ENCODE measurements at regions not wholly inside any gene's neighbourhood (a gene's known extent, or its start where the extent isn't known, plus 50 kb on each side); places are given as distances from the start of the nearest gene placed in this dataset.

- no peaks in the 10 kb centered on the region for H3K9me3 ChIP-seq
- no peaks in the 10 kb centered on the region for H3K27me3 ChIP-seq
- H3K27ac ChIP-seq, result no peak overlapping the region
- intact Hi-C loops (cut with DNase I), result no loop called here
- no peaks in the 10 kb centered on the region for H3K36me3 ChIP-seq
- H3K4me3 ChIP-seq, result no peak overlapping the region
- H3K4me1 ChIP-seq, result no peaks in the 10 kb centered on the region
- TF ChIP-seq CTCF (IDR thresholded peaks at IDR 0.05), result no peak
- DNase-seq (ENCODE audit: low spot score in 2 of 2), result no peak
Observed at GRCh38 chr5:4156889-4157288, 561.3 kb downstream of the IRX1 start.

GRCh38 chr5:4158750-4159447 lies 563.3 kb downstream of the IRX1 start:
- Histone ChIP-seq H3K36me3 (no peaks in the 10 kb centered on the region), H3K9me3 (no peaks in the 10 kb centered on the region), H3K4me1 (no peaks in the 10 kb centered on the region), H3K27ac (no peak overlapping the region), H3K4me3 (no peak overlapping the region), H3K27me3 (no peaks in the 10 kb centered on the region)
- no peak for TF ChIP-seq CTCF (IDR thresholded peaks at IDR 0.05)
- intact Hi-C loops (cut with DNase I), result no loop called here
- no peak for DNase-seq (ENCODE audit: low spot score in 2 of 2)

DNA sequence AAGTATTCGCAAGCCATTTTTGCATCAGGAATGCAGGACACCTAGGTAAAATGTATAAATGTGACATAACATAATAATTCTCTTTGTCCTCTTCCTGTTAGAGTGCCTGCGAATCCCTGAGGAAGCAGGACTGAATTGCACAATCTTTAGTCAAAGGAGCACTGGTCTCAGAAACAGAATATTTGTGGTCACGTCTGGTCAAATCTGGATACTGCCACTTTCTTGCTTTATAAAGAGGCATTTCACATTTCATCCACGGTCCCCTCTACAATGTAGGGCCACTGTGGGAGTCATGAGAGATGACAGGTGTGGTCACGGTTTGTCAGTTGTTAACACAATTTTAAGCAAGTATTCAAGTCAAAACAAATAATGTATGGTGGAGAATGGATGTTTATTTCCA lies 564.0 kb downstream of the IRX1 start:
- H3K9me3 ChIP-seq, result no peaks in the 10 kb centered on the region
- no peaks in the 10 kb centered on the region for H3K36me3 ChIP-seq
- TF ChIP-seq CTCF (IDR thresholded peaks at IDR 0.05), result no peak
- intact Hi-C loops (cut with DNase I), result no loop called here
- no peak for DNase-seq (ENCODE audit: low spot score in 2 of 2)
- no peak overlapping the region for H3K27ac ChIP-seq
- H3K27me3 ChIP-seq, result no peaks in the 10 kb centered on the region
- no peak overlapping the region for H3K4me3 ChIP-seq
- no peaks in the 10 kb centered on the region for H3K4me1 ChIP-seq

DNA sequence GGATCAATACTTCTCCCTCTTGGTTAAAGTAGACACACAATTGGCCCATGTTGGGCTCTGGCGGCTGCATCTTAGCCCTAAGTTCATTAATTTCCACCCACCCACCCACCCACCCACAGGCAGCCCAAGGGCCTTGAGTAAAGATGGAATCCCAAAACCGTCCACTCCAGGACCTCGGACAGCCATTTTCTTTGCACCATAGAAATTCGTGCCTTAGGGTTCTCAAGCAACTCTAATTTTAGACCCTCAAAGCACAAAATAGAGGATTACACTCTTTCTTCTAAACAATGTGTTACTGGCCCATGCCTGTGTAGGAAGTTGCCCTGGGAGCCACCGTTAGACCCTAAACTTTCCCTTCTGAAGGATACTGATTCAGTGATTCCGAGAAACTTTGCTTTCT lies 568.5 kb downstream of the IRX1 start:
- Histone ChIP-seq H3K27me3 (no peaks in the 10 kb centered on the region), H3K36me3 (no peaks in the 10 kb centered on the region), H3K27ac (no peak overlapping the region), H3K9me3 (no peaks in the 10 kb centered on the region), H3K4me1 (no peaks in the 10 kb centered on the region), H3K4me3 (no peak overlapping the region)
- intact Hi-C loops (cut with DNase I), result no loop called here
- no peak for TF ChIP-seq CTCF (IDR thresholded peaks at IDR 0.05)
- no peak for DNase-seq (ENCODE audit: low spot score in 2 of 2)

GRCh38 chr5:4180703-4181102 lies 585.1 kb downstream of the IRX1 start:
- no peak for DNase-seq (ENCODE audit: low spot score in 2 of 2)
- H3K36me3 ChIP-seq, result no peaks in the 10 kb centered on the region
- H3K4me3 ChIP-seq, result no peak overlapping the region
- TF ChIP-seq CTCF (IDR thresholded peaks at IDR 0.05), result no peak
- H3K4me1 ChIP-seq, result no peaks in the 10 kb centered on the region
- intact Hi-C loops (cut with DNase I), result no loop called here
- no peak overlapping the region for H3K27ac ChIP-seq
- no peaks in the 10 kb centered on the region for H3K27me3 ChIP-seq
- H3K9me3 ChIP-seq, result peaks cover 0 to 10% of the 10 kb centered on the region in 2 donors

DNA sequence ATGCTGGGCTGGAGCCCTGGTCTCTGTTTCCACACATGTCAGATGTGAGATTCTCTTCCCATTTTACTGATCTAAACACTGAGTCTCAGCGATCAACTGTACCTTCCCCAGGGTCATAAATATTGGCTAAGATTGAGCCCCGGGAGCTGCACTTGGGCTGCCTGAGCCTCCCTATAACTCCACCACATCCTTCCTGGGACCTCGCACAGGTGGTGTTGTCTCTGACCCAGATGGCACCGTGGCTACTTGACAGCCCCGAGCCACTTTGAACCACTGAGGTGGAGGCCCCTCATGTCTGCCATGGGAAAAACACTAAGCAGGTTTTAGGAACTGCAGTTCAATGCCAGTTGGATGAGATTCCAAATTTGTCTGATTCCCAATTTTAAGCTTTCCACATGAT lies 586.5 kb downstream of the IRX1 start:
- DNase-seq (ENCODE audit: low spot score in 2 of 2), result no peak
- H3K27me3 ChIP-seq, result no peaks in the 10 kb centered on the region
- no peaks in the 10 kb centered on the region for H3K4me1 ChIP-seq
- H3K36me3 ChIP-seq, result no peaks in the 10 kb centered on the region
- peaks cover 0 to 10% of the 10 kb centered on the region in 2 donors for H3K9me3 ChIP-seq
- no peak overlapping the region for H3K27ac ChIP-seq
- no peak for TF ChIP-seq CTCF (IDR thresholded peaks at IDR 0.05)
- H3K4me3 ChIP-seq, result no peak overlapping the region
- intact Hi-C loops (cut with DNase I), result no loop called here
